ENCODE measurements at regions not wholly inside any gene's neighbourhood (a gene's known extent, or its start where the extent isn't known, plus 50 kb on each side); places are given as distances from the start of the nearest gene placed in this dataset.
A peak's percentile ranks its signal among the peaks of the same experiment; 100 is the strongest.

DNA sequence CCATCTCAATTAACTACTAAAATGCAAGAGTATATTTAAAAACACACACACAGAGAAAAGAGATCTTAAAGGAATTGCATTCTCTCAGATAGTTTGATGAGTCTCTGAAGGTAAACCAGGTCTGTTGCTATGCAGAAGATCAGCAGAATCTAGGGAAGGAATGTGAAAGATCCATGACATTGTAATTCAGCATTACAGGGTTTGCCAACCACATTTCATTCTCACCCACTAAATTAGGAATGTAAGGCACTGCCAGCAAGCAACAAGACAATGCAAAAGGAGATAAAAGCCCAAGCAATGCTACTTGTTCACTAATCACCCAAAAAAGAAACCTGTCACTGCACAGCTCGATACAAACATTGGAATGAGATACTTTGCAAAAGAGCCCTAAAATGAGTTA is 106.3 kb downstream of the LRIG3 start:
- no peak overlapping the region for H3K4me3 ChIP-seq (ENCODE audit: low read depth, low read length)
- DNase-seq (ENCODE audit: low read depth), result no peak
- TF ChIP-seq, protein P1, sequence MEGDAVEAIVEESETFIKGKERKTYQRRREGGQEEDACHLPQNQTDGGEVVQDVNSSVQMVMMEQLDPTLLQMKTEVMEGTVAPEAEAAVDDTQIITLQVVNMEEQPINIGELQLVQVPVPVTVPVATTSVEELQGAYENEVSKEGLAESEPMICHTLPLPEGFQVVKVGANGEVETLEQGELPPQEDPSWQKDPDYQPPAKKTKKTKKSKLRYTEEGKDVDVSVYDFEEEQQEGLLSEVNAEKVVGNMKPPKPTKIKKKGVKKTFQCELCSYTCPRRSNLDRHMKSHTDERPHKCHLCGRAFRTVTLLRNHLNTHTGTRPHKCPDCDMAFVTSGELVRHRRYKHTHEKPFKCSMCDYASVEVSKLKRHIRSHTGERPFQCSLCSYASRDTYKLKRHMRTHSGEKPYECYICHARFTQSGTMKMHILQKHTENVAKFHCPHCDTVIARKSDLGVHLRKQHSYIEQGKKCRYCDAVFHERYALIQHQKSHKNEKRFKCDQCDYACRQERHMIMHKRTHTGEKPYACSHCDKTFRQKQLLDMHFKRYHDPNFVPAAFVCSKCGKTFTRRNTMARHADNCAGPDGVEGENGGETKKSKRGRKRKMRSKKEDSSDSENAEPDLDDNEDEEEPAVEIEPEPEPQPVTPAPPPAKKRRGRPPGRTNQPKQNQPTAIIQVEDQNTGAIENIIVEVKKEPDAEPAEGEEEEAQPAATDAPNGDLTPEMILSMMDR (conservative IDR thresholded peaks at IDR 0.05; ENCODE audit: low read depth, low read length), result no peak

- H3K4me3 ChIP-seq (ENCODE audit: low read depth, low read length), result no peak overlapping the region
- TF ChIP-seq, protein P1 (conservative IDR thresholded peaks at IDR 0.05; ENCODE audit: low read depth, low read length), result no peak
- no peak for DNase-seq (ENCODE audit: low read depth)
Measured at GRCh38 chr12:58815235-58815634, 105.1 kb downstream of the LRIG3 start.

- no peak overlapping the region for H3K4me3 ChIP-seq (ENCODE audit: low read depth, low read length)
- DNase-seq (ENCODE audit: low read depth), result peak; percentile 23
- TF ChIP-seq, protein P1 (conservative IDR thresholded peaks at IDR 0.05; ENCODE audit: low read depth, low read length), result no peak
Measured at GRCh38 chr12:58818546-58818945, 101.8 kb downstream of the LRIG3 start.

DNA sequence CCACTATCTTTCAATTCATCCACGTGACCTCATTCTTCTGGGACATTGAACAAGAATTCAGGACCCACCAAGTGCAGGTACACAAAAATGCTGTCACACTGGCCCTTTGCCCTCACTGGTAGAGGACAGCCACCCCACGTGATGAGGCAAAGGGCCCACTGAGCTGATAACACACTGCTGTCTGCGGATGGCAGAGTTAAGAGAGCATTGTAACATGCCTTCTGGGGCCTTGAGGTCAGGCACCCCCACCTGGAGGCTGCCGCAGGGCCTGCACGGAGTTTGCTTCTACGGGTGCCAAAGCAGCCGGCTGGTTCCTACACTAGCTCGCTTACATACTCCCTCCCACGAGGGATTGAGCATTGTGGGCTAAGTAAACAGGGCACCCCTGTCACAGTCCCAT is 101.0 kb downstream of the LRIG3 start:
- TF ChIP-seq, protein P1 (conservative IDR thresholded peaks at IDR 0.05; ENCODE audit: low read depth, low read length), result no peak
- no peak for DNase-seq (ENCODE audit: low read depth)
- H3K4me3 ChIP-seq (ENCODE audit: low read depth, low read length), result no peak overlapping the region

GRCh38 chr12:58819985-58820384 is 100.3 kb downstream of the LRIG3 start:
- peak; percentile 34 for DNase-seq (ENCODE audit: low read depth)
- no peak overlapping the region for H3K4me3 ChIP-seq (ENCODE audit: low read depth, low read length)
- TF ChIP-seq, protein P1 (conservative IDR thresholded peaks at IDR 0.05; ENCODE audit: low read depth, low read length), result no peak
